Testis (tissue), 2 donors: ENCODE measurements at regions not wholly inside any gene's neighbourhood (a gene's known extent, or its start where the extent isn't known, plus 50 kb on each side); places are given as distances from the start of the nearest gene placed in this dataset.

Experiments used
- CTCF ChIP-seq, 3 experiments: fragments of 450-650 bp in 2 of 3; fragments of 200-600 bp in 1 of 3; sonication (generic) in 1 of 3; IDR thresholded peaks; one replicate each; pipeline ENCODE4 v1.5.1; 2016 to 2019; ENCODE audit warnings: antibody characterized with exemption in 3 of 3, mild to moderate bottlenecking in 2 of 3, moderate library complexity in 1 of 3
- POLR2A ChIP-seq: fragments of 450-650 bp; IDR thresholded peaks from one replicate; pipeline ENCODE4 v1.6.1; 2017; ENCODE audit warnings: antibody characterized with exemption, mild to moderate bottlenecking, moderate library complexity

GRCh38 chr6:18323935-18324705 is 59.8 kb upstream of the DEK start:
- peak; percentile 41 to 66 (median 66) for TF ChIP-seq CTCF (IDR thresholded peaks at IDR 0.05)
- no peak for TF ChIP-seq POLR2A
